Transverse colon (tissue), 4 donors: ENCODE measurements at regions not wholly inside any gene's neighbourhood (a gene's known extent, or its start where the extent isn't known, plus 50 kb on each side); places are given as distances from the start of the nearest gene placed in this dataset.

Experiments used
- DNase-seq: peaks from one replicate; pipeline ENCODE4 v3.0.0-alpha.2; 2019
- H3K27ac ChIP-seq, 4 donors: fragments of 200-600 bp; sonication (generic); 2 replicates each; pipeline ENCODE4 v1.5.1; 2016 to 2018; ENCODE audit warnings: inconsistent platforms in 4 of 4
- H3K27me3 ChIP-seq: fragments of 200-600 bp; sonication (generic); 2 replicates; pipeline ENCODE4 v1.5.1; 2017; ENCODE audit warnings: inconsistent platforms
- H3K36me3 ChIP-seq, 4 donors: fragments of 200-600 bp; sonication (generic); 2 replicates each; pipeline ENCODE4 v1.5.1; 2017 to 2019; ENCODE audit warnings: inconsistent platforms in 4 of 4
- H3K4me1 ChIP-seq, 4 donors: fragments of 200-600 bp; sonication (generic); 2 replicates each; pipeline ENCODE4 v1.5.1; 2017 to 2020; ENCODE audit warnings: inconsistent platforms in 4 of 4
- H3K4me3 ChIP-seq, 4 donors: fragments of 200-600 bp; sonication (generic); 1 replicate in 1 of 4; 2 replicates in 3 of 4; pipeline versions ENCODE4 v1.5.1 to v1.6.1; 2017 to 2019; ENCODE audit warnings: inconsistent platforms in 4 of 4
- H3K9me3 ChIP-seq, 2 donors: fragments of 200-600 bp; sonication (generic); 2 replicates each; pipeline ENCODE4 v1.5.1; 2017 to 2019; ENCODE audit warnings: inconsistent platforms in 2 of 2
- CTCF ChIP-seq, 5 experiments: fragments of 200-600 bp in 3 of 5; fragments of 450-650 bp in 2 of 5; sonication (generic) in 3 of 5; IDR thresholded peaks; 1 replicate in 2 of 5; 2 replicates in 3 of 5; pipeline ENCODE4 v1.5.1; 2016 to 2017; ENCODE audit warnings: antibody characterized with exemption in 5 of 5, inconsistent platforms in 3 of 5, mild to moderate bottlenecking in 2 of 5, moderate library complexity in 1 of 5
- EP300 ChIP-seq: sonication (generic); formaldehyde crosslinking; IDR thresholded peaks from one replicate; pipeline ENCODE4 v1.6.1; 2017; ENCODE audit warnings: antibody characterized with exemption, low read depth
- POLR2A ChIP-seq: fragments of 450-650 bp; IDR thresholded peaks from one replicate; pipeline ENCODE4 v1.6.1; 2016; ENCODE audit warnings: antibody characterized with exemption, mild to moderate bottlenecking, moderate library complexity
- POLR2AphosphoS5 ChIP-seq, 3 donors: sonication (generic); formaldehyde crosslinking; IDR thresholded peaks; one replicate each; pipeline ENCODE4 v1.6.1; 2016; ENCODE audit warnings: antibody characterized with exemption in 3 of 3
- WGBS, 2 donors: methylation state at CpG; one replicate each; pipeline ENCODE4 v1.1.5; 2018; ENCODE audit warnings: low coverage in 1 of 2; 5-methylcytosine and 5-hydroxymethylcytosine counted together
- in situ Hi-C, 4 donors: fragments of 200-750 bp; cut with MboI; loops; one replicate each; pipeline versions ENCODE4 v1.15.0 to v1.15.1; 2017; ENCODE audit warnings: low sequenced_read_pairs in 3 of 4, low pct_ligation_motif_present in 1 of 4, low pct_unique_long_range_greater_than_20kb in 1 of 4
- intact Hi-C: fragments of 100-400 bp; cut with DNase I; formaldehyde crosslinking; loops from one replicate; pipeline ENCODE4 v1.15.1; 2023; ENCODE audit warnings: low total_unique reads

DNA sequence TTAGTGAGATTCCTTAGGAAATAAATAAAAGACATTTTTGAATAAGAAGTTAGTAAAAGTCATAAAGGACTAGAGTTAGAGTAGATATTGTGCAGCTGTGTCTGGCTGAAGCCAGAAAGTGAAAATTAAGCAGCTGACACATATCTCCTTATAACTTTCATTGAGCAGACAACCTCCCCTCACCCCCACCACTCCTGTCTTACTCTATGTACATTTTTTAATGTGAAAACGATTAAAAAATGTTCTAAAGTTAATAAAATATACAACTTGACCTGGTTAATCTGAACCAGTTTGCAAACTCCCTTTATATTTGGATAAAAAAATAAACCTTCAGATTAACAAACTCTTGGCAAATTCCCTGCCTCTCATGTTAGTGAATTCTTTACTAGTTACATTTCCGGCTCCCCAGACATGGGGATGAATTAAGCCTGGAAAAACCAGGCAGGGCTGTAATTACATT, 462.8 kb downstream of the MEIS1 start:
- intact Hi-C loops, result no loop called here
- no peaks in the 10 kb centered on the region for H3K27me3 ChIP-seq
- DNase-seq, result no peak
- no peaks in the 10 kb centered on the region for H3K9me3 ChIP-seq
- H3K4me1 ChIP-seq, result peaks cover 0 to 20% (median 1%) of the 10 kb centered on the region in 4 donors
- 5 to 20% methylated on average over 2 of the region's 2 CpGs for WGBS, 2 donors
- H3K27ac ChIP-seq, result peak overlapping the region; percentile 26 to 71 (median 61)
- in situ Hi-C loops, result loop anchor here in 1 of 4 donors (25.0 kb wide), 1 partner anchor 460 kb away; the partner anchor contains the start of gene MEIS1
- no peak for TF ChIP-seq EP300
- TF ChIP-seq POLR2AphosphoS5 (IDR thresholded peaks at IDR 0.05), result peak in 1 of 3 donors; percentile 5
- H3K36me3 ChIP-seq, result no peaks in the 10 kb centered on the region
- H3K4me3 ChIP-seq, result no peak overlapping the region

DNA sequence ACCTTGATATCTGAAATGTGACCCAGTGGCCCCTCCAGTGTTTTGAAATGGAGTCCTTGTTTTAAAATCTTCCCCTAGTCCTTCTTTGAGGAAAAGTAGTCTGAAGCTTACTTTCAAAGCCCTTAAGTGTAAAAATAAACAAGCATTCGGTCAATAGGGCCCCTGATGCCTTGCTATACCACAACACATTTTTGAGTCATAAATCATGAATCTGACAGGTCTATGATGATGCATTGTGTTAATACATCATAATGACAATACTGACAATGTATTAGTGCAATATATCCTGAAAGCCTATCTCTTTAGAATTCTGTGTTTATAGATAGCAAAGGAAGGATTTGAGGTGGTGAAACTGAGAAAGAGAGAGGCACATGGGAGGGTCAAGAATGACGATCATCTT, 464.2 kb downstream of the MEIS1 start:
- TF ChIP-seq CTCF (IDR thresholded peaks at IDR 0.05) (no peak), EP300 (no peak), POLR2A (no peak), POLR2AphosphoS5 (IDR thresholded peaks at IDR 0.05) (no peak)
- WGBS, 2 donors, result 23 to 46% methylated on average over 2 of the region's 2 CpGs
- Histone ChIP-seq H3K4me3 (no peak overlapping the region), H3K36me3 (no peaks in the 10 kb centered on the region), H3K9me3 (no peaks in the 10 kb centered on the region), H3K4me1 (peaks cover 0 to 20% (median 1%) of the 10 kb centered on the region in 4 donors), H3K27me3 (no peaks in the 10 kb centered on the region), H3K27ac (peak overlapping the region in 2 of 4 donors; percentile 62 to 71)
- intact Hi-C loops, result no loop called here
- DNase-seq, result no peak
- in situ Hi-C loops, result loop anchor here in 1 of 4 donors (25.0 kb wide), 1 partner anchor 462 kb away; the partner anchor contains the start of gene MEIS1

DNA sequence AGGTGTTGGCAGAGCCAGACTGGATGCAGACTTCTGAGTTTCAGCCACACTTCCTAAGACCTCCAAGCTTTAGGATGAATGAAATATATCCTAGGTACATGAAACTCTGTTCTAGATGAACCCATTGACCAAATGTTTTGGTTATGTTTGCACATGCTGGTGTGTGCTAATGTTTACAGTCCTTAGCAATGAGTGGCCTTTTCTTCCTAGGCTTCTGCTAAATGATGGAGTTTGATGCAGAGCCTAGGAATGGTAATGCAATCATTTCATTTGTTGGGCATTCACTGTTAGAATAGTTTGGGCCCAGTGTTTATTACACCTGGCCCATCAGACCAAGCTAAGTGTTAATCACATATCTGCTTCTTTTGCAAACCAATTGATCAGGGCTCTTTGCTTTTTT, 464.7 kb downstream of the MEIS1 start:
- no peak for DNase-seq
- no peaks in the 10 kb centered on the region for H3K36me3 ChIP-seq
- no peak for TF ChIP-seq POLR2AphosphoS5 (IDR thresholded peaks at IDR 0.05)
- no peak for TF ChIP-seq POLR2A
- TF ChIP-seq CTCF (IDR thresholded peaks at IDR 0.05), result no peak
- TF ChIP-seq EP300, result no peak
- H3K4me3 ChIP-seq, result no peak overlapping the region
- in situ Hi-C loops (loop anchor here in 1 of 4 donors (25.0 kb wide), 1 partner anchor 462 kb away; the partner anchor contains the start of gene MEIS1), intact Hi-C loops (no loop called here)
- H3K27me3 ChIP-seq, result no peaks in the 10 kb centered on the region
- H3K4me1 ChIP-seq, result peaks cover 0 to 20% (median 1%) of the 10 kb centered on the region in 4 donors
- H3K27ac ChIP-seq, result no peak overlapping the region
- no peaks in the 10 kb centered on the region for H3K9me3 ChIP-seq

GRCh38 chr2:66901344-66901743, 466.4 kb downstream of the MEIS1 start:
- 58 to 66% methylated on average over 2 to 3 of the region's 3 CpGs for WGBS, 2 donors
- intact Hi-C loops (no loop called here), in situ Hi-C loops (no loop called here)
- Histone ChIP-seq H3K4me1 (peaks cover 0 to 20% (median 1%) of the 10 kb centered on the region in 4 donors), H3K4me3 (no peak overlapping the region), H3K36me3 (no peaks in the 10 kb centered on the region), H3K9me3 (no peaks in the 10 kb centered on the region), H3K27ac (no peak overlapping the region), H3K27me3 (no peaks in the 10 kb centered on the region)
- no peak for DNase-seq
- TF ChIP-seq POLR2A (no peak), EP300 (no peak), POLR2AphosphoS5 (IDR thresholded peaks at IDR 0.05) (no peak), CTCF (IDR thresholded peaks at IDR 0.05) (no peak)

- H3K9me3 ChIP-seq, result no peaks in the 10 kb centered on the region
- in situ Hi-C loops (no loop called here), intact Hi-C loops (no loop called here)
- DNase-seq, result no peak
- H3K27me3 ChIP-seq, result no peaks in the 10 kb centered on the region
- 67 to 86% methylated on average over 1 of the region's 1 CpG for WGBS, 2 donors
- TF ChIP-seq CTCF (IDR thresholded peaks at IDR 0.05), result no peak
- no peak for TF ChIP-seq POLR2AphosphoS5 (IDR thresholded peaks at IDR 0.05)
- TF ChIP-seq EP300, result no peak
- TF ChIP-seq POLR2A, result no peak
- H3K36me3 ChIP-seq, result no peaks in the 10 kb centered on the region
- H3K27ac ChIP-seq, result no peak overlapping the region
- peaks cover 0 to 8% (median 0%) of the 10 kb centered on the region in 4 donors for H3K4me1 ChIP-seq
- H3K4me3 ChIP-seq, result no peak overlapping the region
Observed at GRCh38 chr2:66903183-66903582, 468.3 kb downstream of the MEIS1 start.
